Stimulated activated CD8-positive, alpha-beta memory T cell treated with anti-CD3 and anti-CD28 coated beads, Interleukin-12 subunit alpha, Interleukin-12 subunit beta, amount 100 ng/mL, for 1 hour (primary cell): ENCODE measurements at regions not wholly inside any gene's neighbourhood (a gene's known extent, or its start where the extent isn't known, plus 50 kb on each side); places are given as distances from the start of the nearest gene placed in this dataset.
A peak's percentile ranks its signal among the peaks of the same experiment; 100 is the strongest.

Experiments
- DNase-seq: peaks from one replicate; pipeline ENCODE4 v3.0.0-alpha.2; 2020; ENCODE audit warnings: low read depth

DNA sequence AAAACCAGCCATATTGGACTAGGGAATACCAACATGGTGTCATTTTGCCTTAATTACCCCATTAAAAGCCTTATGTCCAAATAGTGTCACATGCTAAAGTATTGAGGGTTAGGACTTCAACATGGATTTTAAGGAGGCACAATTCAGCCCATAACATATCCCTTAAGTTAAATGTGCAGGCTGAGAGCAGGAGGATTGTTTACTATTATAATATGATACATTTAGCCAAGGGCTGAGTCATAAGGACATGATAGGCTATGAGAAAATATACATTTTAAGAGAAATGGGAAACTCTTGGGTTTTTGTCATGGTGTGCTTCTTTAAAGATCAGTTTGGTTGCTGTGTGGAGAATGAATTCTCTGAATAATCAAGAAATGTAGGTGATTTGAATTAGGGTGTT lies 136.8 kb downstream of the RDH14 start:
- DNase-seq = no peak

GRCh38 chr2:18422432-18423165 lies 137.9 kb downstream of the RDH14 start:
- no peak for DNase-seq

GRCh38 chr2:18413676-18414396 lies 146.6 kb downstream of the RDH14 start:
- no peak for DNase-seq

DNA sequence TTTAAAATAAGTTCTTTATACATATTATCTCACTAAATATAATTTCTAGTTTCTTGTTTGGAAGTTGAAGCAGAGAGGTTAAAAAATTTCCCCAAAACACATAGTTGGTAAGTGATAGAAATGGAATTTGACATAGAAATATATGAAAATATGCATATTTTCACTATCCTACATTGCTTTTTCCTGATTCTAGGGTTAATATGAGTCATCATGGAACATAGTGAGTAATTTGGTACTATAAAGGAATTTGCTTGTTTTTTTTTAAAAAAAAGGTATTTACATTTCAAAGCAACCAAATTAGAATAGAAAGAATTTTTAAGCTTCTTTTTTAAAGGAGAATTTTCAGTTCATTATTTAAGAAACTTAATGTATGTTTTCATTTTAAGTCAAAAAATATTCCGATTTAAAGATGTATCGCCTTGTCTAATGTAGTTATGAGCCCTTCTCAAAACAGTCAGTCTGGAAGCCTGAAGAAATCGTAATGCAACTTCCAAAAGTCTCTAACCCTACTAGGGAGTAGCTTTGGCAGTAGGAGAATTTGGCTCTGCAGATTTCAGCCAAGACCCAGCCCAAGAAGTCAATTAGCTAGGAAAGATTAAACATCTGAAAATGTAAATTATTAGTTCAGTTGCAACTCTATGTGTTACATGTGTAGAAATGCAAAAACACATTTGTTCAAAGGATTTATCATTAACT lies 147.3 kb downstream of the RDH14 start:
- no peak for DNase-seq

DNA sequence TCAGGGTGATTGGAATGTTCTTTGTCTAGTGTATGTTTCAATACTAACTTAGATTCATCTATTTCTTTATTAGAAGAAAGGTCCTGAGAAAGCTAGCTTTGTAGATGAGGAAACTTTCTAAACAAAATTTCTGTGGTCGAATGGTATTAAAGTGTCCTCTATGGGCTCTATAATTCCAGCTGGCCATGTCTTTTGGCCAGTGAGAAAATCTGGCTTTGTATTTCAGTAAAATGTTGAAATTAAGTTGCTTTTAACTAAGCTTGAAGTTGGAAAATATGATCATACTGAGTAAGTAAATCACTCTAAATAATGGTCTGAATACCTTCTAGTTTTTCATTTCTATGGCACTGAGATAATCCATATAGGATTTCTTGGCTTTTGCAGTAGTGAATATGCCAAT lies 148.8 kb downstream of the RDH14 start:
- DNase-seq = no peak

- DNase-seq = no peak
These were observed 149.9 kb downstream of the RDH14 start for GRCh38 chr2:18410543-18410942.

GRCh38 chr2:18408638-18409037 lies 151.8 kb downstream of the RDH14 start:
- no peak for DNase-seq

DNA sequence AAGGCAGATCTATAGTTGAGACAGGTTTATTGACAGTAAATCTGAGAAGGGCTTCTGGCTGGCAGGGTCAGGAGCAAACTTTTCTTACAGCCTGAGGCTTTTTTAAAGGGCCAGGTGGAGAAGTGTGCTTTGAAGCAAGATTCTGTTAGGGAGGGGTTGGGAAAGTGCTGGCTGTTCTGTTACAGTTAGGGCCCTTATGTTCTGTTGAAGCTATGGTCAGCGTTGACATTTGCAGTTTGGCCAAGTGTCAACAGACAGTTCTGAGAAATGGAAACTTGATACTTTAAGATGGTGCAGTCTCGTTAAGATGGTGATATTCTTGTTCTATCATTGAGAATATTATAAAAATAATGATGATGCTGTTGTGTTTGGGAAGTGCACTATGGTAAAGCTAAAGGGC lies 154.2 kb downstream of the RDH14 start:
- DNase-seq = no peak

GRCh38 chr2:18404708-18405107 lies 155.7 kb downstream of the RDH14 start:
- no peak for DNase-seq

DNA sequence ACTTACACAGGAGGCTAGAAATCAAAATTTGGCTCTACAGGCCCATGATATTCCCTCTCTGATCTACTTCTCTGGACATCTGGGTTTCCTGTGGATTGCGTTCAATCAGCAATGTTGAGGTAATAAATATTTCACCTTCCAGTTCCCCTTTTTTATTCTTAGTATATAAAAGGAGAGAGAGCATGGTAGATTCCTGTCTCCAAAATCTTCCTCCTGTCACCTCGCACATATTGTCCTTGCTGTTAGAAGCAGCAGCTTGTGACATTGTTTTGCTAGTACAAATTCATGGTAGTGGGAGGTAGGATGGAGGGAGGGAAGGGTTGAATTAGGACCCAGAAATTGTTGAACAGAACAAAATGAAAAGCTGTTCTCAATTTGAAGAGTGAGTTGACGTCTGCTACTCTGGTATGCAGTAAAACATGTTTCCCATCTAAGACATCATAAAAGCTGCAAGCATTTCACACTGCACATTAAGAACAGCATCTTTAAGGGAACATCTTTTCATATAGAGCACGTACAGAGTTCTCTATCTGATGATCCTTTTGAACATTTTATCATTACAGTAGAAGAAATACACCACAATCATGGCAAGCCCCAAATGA lies 156.4 kb downstream of the RDH14 start:
- DNase-seq = no peak

GRCh38 chr2:18402831-18403230 lies 157.6 kb downstream of the RDH14 start:
- DNase-seq = no peak

DNA sequence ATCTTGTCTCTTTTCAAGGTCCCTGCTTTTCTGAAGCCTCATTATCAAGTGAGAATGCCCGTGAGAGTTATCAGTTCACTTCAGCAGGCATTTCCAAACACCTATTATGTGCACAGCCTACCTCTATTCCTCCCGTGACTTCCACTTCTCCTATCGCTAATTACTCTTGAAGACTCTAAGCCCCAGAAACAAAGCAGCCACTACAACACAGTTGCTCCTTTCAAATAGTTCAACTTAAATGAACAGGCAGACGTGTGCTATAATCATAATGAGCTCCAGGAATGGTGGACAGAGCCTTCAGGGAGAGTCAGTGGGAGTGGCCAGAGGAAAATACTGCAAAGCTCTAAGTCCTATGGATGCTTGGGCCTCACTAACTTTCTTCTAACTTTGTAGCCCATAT lies 159.0 kb downstream of the RDH14 start:
- no peak for DNase-seq

GRCh38 chr2:18399601-18400000 lies 160.9 kb downstream of the RDH14 start:
- no peak for DNase-seq

- no peak for DNase-seq
These were observed 161.6 kb downstream of the RDH14 start for GRCh38 chr2:18398833-18399232.

DNA sequence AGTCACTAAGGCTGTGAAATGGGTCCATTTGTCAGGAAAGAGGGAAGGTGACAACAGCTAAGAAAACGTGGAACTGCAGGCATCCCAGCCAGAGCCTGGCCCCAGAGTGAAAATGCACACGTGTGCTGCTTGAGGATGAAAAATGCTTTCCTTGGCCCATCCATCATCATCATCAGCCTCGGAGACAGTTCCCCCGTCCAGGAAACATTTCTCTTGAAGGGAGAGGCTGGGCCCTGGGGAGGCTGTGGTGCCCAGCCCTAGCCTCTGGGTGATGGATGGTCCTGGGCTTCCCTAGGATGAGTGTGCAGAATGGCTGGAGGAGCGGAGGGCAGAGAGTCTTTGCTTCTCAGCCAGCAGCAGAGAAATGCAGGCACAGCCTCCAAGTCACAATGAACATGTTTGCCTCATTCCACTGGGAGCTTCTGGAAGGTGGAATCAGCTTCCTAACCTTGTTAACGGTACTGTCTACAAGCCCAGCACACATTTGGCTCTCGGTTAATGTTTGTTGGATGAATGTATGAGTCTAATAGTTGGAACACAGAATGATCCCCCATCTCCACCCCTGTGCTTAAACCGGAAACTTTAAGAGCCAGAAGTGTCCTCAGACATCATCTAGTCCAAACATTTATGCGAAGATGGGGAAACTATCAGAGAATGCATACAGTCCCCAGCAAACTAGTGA lies 164.0 kb downstream of the RDH14 start:
- no peak for DNase-seq

- no peak for DNase-seq
These were observed 164.9 kb downstream of the RDH14 start for GRCh38 chr2:18395555-18395954.

GRCh38 chr2:18387441-18388206 lies 172.8 kb downstream of the RDH14 start:
- peak; percentile 36 for DNase-seq

GRCh38 chr2:18384242-18384641 lies 176.2 kb downstream of the RDH14 start:
- DNase-seq = no peak

GRCh38 chr2:18381386-18381785 lies 179.1 kb downstream of the RDH14 start:
- DNase-seq = no peak

DNA sequence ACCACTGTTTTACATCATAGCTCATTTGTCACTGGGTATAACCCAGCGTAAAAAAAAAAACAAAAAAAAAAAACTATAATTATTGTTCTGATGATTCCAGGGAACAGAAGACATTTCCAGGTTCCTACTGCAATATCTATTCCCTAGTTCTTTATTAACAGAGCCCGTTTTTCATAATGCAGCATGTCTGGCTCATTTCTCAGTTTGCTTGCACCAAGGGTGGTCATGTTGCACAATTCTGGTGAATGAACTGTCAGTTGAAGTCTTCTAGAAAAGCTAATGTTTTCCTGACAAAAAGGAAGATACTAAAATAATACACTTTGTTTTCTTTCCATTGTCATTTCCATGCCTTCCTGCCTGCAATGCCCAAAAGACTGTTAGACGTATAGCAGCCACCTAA lies 180.1 kb downstream of the RDH14 start:
- no peak for DNase-seq

DNA sequence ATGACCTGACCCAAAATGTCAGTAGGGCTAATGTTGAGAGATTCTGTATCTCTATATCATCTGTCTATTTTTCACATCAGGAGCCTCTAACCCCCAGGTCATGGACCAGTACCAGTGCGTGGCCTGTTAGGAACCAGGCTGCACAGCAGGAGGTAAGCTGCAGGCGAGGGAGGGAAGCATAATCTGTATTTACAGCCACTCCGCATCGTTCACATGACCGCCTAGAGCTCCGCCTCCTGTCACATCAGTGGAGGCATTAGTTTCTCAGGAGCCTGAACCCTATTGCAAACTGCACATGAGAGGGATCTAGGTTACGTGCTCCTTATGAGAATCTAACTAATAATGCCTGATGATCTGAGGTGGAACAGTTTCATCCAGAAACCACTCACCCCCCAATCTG lies 180.6 kb downstream of the RDH14 start:
- DNase-seq = no peak
